CD4-positive, alpha-beta memory T cell (primary cell): ENCODE measurements at regions not wholly inside any gene's neighbourhood (a gene's known extent, or its start where the extent isn't known, plus 50 kb on each side); places are given as distances from the start of the nearest gene placed in this dataset.

Source experiments
- CTCF ChIA-PET: fragments of 350-600 bp; sonication (Branson Sonifier 250); formaldehyde crosslinking; loops from one replicate; lab custom pipeline; 2021; ENCODE audit warnings: inconsistent platforms; ENCODE audit not compliant: partially characterized antibody; lab: Charles Lee
- POLR2A ChIA-PET: fragments of 350-600 bp; sonication (Branson Sonifier 250); formaldehyde crosslinking; loops from one replicate; lab custom pipeline; 2021; ENCODE audit not compliant: partially characterized antibody; lab: Charles Lee
- DNase-seq, 5 donors: peaks; one replicate each; pipeline versions ENCODE4 v3.0.0 to v3.0.0-alpha.2; 2020 to 2022; ENCODE audit warnings: mixed read lengths in 1 of 5
- H3K27ac ChIP-seq: one replicate; pipeline ENCODE4 v1.7.0; 2013; ENCODE audit warnings: low read depth, low read length
- H3K27me3 ChIP-seq: 2 replicates; pipeline ENCODE4 v1.7.0; 2013; ENCODE audit warnings: mild to moderate bottlenecking, low read length, moderate library complexity; ENCODE audit not compliant: insufficient read depth
- H3K36me3 ChIP-seq: 2 replicates; pipeline ENCODE4 v1.7.0; 2013; ENCODE audit warnings: mild to moderate bottlenecking, low read length, moderate library complexity; ENCODE audit not compliant: insufficient read depth
- H3K4me1 ChIP-seq: 2 replicates; pipeline ENCODE4 v1.7.0; 2013; ENCODE audit warnings: mild to moderate bottlenecking, low read length, moderate library complexity; ENCODE audit not compliant: insufficient read depth
- H3K4me3 ChIP-seq, 2 donors: one replicate each; pipeline ENCODE4 v1.7.0; 2013; ENCODE audit warnings: low read length in 2 of 2, mild to moderate bottlenecking in 1 of 2
- H3K9me3 ChIP-seq, 2 donors: one replicate each; pipeline ENCODE4 v1.7.0; 2013; ENCODE audit warnings: low read length in 2 of 2, control low read depth in 1 of 2; ENCODE audit not compliant: control insufficient read depth in 1 of 2
- H3K27ac Mint-ChIP-seq, 7 donors: one replicate each; pipeline ENCODE4 v1.8.0; 2020 to 2021; ENCODE audit warnings: mixed read lengths in 7 of 7, mild to moderate bottlenecking in 6 of 7, inconsistent platforms in 3 of 7, moderate library complexity in 3 of 7
- H3K27me3 Mint-ChIP-seq, 2 donors: one replicate each; pipeline ENCODE4 v1.8.0; 2020 to 2021; ENCODE audit warnings: mixed read lengths in 2 of 2
- H3K36me3 Mint-ChIP-seq, 2 donors: one replicate each; pipeline ENCODE4 v1.8.0; 2020 to 2021; ENCODE audit warnings: mixed read lengths in 2 of 2, inconsistent platforms in 1 of 2, mild to moderate bottlenecking in 1 of 2
- H3K4me1 Mint-ChIP-seq, 4 donors: one replicate each; pipeline ENCODE4 v1.8.0; 2020 to 2021; ENCODE audit warnings: mixed read lengths in 4 of 4, mild to moderate bottlenecking in 1 of 4
- H3K4me3 Mint-ChIP-seq, 8 donors: one replicate each; pipeline ENCODE4 v1.8.0; 2020 to 2021; ENCODE audit warnings: mixed read lengths in 8 of 8, mild to moderate bottlenecking in 7 of 8, moderate library complexity in 6 of 8, inconsistent platforms in 3 of 8
- H3K9me3 Mint-ChIP-seq, 8 donors: one replicate each; pipeline ENCODE4 v1.8.0; 2020 to 2021; ENCODE audit warnings: mixed read lengths in 8 of 8, mild to moderate bottlenecking in 5 of 8, inconsistent platforms in 3 of 8, moderate library complexity in 1 of 8
- intact Hi-C: fragments of 100-400 bp; cut with micrococcal nuclease; formaldehyde crosslinking; loops from one replicate; pipeline ENCODE4 v1.15.1; 2023

DNA sequence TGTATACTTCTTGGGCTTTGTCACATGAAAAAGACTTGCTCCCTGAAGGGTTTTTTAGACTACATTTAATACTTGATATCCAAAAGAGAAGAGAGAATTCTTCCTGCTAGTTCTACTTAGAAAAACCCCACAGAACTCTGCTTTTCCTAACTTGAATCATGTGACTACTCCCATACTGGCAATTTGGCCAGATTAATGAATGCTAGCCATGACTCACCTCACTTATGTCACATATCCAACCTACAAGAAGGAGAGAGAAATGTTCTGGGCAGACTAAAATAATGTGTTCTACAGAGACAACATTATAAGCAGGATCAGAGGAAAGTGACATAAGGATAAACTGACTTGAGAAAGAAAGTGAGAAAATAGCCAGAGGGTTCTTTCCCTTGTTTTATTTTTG is 249.3 kb upstream of the GULP1 start:
- POLR2A ChIA-PET, result no interaction called here
- no peaks in the 10 kb centered on the region for H3K9me3 ChIP-seq
- H3K36me3 ChIP-seq, result no peaks in the 10 kb centered on the region
- intact Hi-C loops, result no loop called here
- Mint-ChIP-seq H3K4me1 (no peaks in the 10 kb centered on the region), H3K27ac (no peak overlapping the region), H3K9me3 (peaks cover 0 to 8% (median 3%) of the 10 kb centered on the region in 8 donors), H3K36me3 (no peaks in the 10 kb centered on the region), H3K4me3 (no peak overlapping the region), H3K27me3 (peaks cover 0 to 2% of the 10 kb centered on the region in 2 donors)
- no peaks in the 10 kb centered on the region for H3K4me1 ChIP-seq
- CTCF ChIA-PET, result no interaction called here
- H3K27me3 ChIP-seq, result no peaks in the 10 kb centered on the region
- no peak overlapping the region for H3K4me3 ChIP-seq
- no peak overlapping the region for H3K27ac ChIP-seq
- no peak for DNase-seq

- Mint-ChIP-seq H3K36me3 (no peaks in the 10 kb centered on the region), H3K4me1 (no peaks in the 10 kb centered on the region), H3K27ac (no peak overlapping the region), H3K27me3 (peaks cover 0 to 2% of the 10 kb centered on the region in 2 donors), H3K9me3 (peaks cover 0 to 8% (median 3%) of the 10 kb centered on the region in 8 donors), H3K4me3 (no peak overlapping the region)
- Histone ChIP-seq H3K27me3 (no peaks in the 10 kb centered on the region), H3K4me3 (no peak overlapping the region), H3K4me1 (no peaks in the 10 kb centered on the region), H3K9me3 (no peaks in the 10 kb centered on the region), H3K36me3 (no peaks in the 10 kb centered on the region), H3K27ac (no peak overlapping the region)
- POLR2A ChIA-PET, result no interaction called here
- DNase-seq, result no peak
- CTCF ChIA-PET, result no interaction called here
- intact Hi-C loops, result no loop called here
Observed at GRCh38 chr2:188045016-188045415, 246.7 kb upstream of the GULP1 start.

- Mint-ChIP-seq H3K4me3 (no peak overlapping the region), H3K9me3 (peaks cover 0 to 8% (median 3%) of the 10 kb centered on the region in 8 donors), H3K27ac (no peak overlapping the region), H3K27me3 (no peaks in the 10 kb centered on the region), H3K36me3 (no peaks in the 10 kb centered on the region), H3K4me1 (no peaks in the 10 kb centered on the region)
- intact Hi-C loops, result no loop called here
- H3K4me1 ChIP-seq, result no peaks in the 10 kb centered on the region
- no peak for DNase-seq
- no peak overlapping the region for H3K27ac ChIP-seq
- no peaks in the 10 kb centered on the region for H3K27me3 ChIP-seq
- H3K4me3 ChIP-seq, result no peak overlapping the region
- H3K36me3 ChIP-seq, result no peaks in the 10 kb centered on the region
- ChIA-PET POLR2A (no interaction called here), CTCF (no interaction called here)
- no peaks in the 10 kb centered on the region for H3K9me3 ChIP-seq
Observed at GRCh38 chr2:188046437-188046836, 245.2 kb upstream of the GULP1 start.

DNA sequence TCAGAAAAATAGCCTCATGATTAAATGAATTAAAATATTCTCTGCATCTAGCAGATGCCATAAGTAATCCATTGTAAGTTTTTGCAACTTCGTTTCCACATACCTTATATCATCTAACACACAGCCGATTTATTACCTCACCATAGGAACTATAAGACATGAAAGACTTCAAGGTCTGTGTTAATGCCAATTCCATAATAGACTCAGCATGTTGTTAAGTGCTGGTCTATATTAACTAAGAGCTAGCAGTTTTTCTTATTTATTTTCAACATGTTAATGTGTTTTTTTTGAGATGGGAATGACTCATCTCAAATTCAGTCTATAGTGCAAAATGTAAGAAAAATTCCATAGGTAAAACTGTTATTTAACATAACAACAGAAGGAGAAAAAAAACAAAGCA is 243.9 kb upstream of the GULP1 start:
- Mint-ChIP-seq H3K9me3 (peaks cover 0 to 8% (median 3%) of the 10 kb centered on the region in 8 donors), H3K36me3 (no peaks in the 10 kb centered on the region), H3K27me3 (no peaks in the 10 kb centered on the region), H3K4me3 (no peak overlapping the region), H3K4me1 (no peaks in the 10 kb centered on the region), H3K27ac (no peak overlapping the region)
- H3K27ac ChIP-seq, result no peak overlapping the region
- ChIA-PET CTCF (no interaction called here), POLR2A (no interaction called here)
- DNase-seq, result no peak
- H3K4me1 ChIP-seq, result no peaks in the 10 kb centered on the region
- no peaks in the 10 kb centered on the region for H3K9me3 ChIP-seq
- intact Hi-C loops, result no loop called here
- no peaks in the 10 kb centered on the region for H3K36me3 ChIP-seq
- no peak overlapping the region for H3K4me3 ChIP-seq
- no peaks in the 10 kb centered on the region for H3K27me3 ChIP-seq

DNA sequence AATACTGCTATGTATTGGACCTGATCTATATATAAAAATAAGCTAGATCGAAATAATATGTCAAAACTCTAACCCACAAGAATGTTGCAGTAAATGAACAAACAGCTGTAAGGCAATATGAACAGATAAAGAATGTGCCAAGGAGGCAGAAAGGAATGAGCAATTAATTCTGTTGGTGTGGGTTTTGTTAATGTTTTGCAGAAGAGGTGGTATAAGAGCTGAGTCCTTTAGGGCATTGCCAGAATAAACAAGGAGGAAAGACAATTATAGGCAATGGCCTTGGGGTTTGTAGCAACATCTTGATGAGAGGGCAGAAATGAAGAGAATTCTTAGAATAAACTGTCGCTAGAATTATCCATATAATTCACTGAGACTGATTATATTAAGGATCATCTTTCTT is 240.9 kb upstream of the GULP1 start:
- no peaks in the 10 kb centered on the region for H3K4me1 Mint-ChIP-seq
- Histone ChIP-seq H3K36me3 (no peaks in the 10 kb centered on the region), H3K27me3 (no peaks in the 10 kb centered on the region), H3K27ac (no peak overlapping the region), H3K4me3 (no peak overlapping the region), H3K9me3 (no peaks in the 10 kb centered on the region), H3K4me1 (no peaks in the 10 kb centered on the region)
- no peak for DNase-seq
- H3K36me3 Mint-ChIP-seq, result no peaks in the 10 kb centered on the region
- POLR2A ChIA-PET, result no interaction called here
- no peak overlapping the region for H3K27ac Mint-ChIP-seq
- H3K27me3 Mint-ChIP-seq, result no peaks in the 10 kb centered on the region
- no peak overlapping the region for H3K4me3 Mint-ChIP-seq
- CTCF ChIA-PET, result no interaction called here
- intact Hi-C loops, result no loop called here
- no peaks in the 10 kb centered on the region for H3K9me3 Mint-ChIP-seq

GRCh38 chr2:188051706-188052105 is 240.0 kb upstream of the GULP1 start:
- ChIA-PET POLR2A (no interaction called here), CTCF (no interaction called here)
- Mint-ChIP-seq H3K4me1 (no peaks in the 10 kb centered on the region), H3K27me3 (no peaks in the 10 kb centered on the region), H3K27ac (no peak overlapping the region), H3K36me3 (no peaks in the 10 kb centered on the region), H3K9me3 (no peaks in the 10 kb centered on the region), H3K4me3 (no peak overlapping the region)
- DNase-seq, result no peak
- intact Hi-C loops, result no loop called here
- Histone ChIP-seq H3K36me3 (no peaks in the 10 kb centered on the region), H3K4me3 (no peak overlapping the region), H3K4me1 (no peaks in the 10 kb centered on the region), H3K27ac (no peak overlapping the region), H3K27me3 (no peaks in the 10 kb centered on the region), H3K9me3 (no peaks in the 10 kb centered on the region)

DNA sequence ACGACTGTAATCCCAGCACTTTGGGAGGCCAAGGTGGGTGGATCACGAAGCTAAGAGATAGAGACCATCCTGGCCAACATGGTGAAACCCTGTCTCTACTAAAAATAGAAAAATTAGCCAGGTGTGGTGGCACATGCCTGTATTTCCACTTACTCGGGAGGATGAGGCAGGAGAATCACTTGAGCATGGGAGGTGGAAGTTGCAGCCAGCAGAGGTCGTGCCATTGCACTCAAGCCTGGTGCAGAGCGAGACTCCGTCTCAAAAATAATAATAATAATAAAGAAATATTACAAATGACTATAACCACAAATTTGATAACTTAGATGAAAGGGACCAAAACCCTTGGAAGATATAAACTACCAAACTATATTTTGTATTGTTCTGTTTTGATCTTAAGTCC is 226.3 kb upstream of the GULP1 start:
- DNase-seq, result no peak
- CTCF ChIA-PET, result interaction anchor here (0.6 kb wide), 2 partner anchors 56 to 67 kb away, joined by 3 to 6 read pairs; no protein-coding TSS in a partner anchor
- Mint-ChIP-seq H3K4me3 (no peak overlapping the region), H3K36me3 (no peaks in the 10 kb centered on the region), H3K4me1 (no peaks in the 10 kb centered on the region), H3K27ac (no peak overlapping the region), H3K9me3 (peaks cover 0 to 4% (median 0%) of the 10 kb centered on the region in 8 donors), H3K27me3 (no peaks in the 10 kb centered on the region)
- Histone ChIP-seq H3K4me3 (no peak overlapping the region), H3K9me3 (no peaks in the 10 kb centered on the region), H3K27ac (no peak overlapping the region), H3K4me1 (no peaks in the 10 kb centered on the region), H3K36me3 (no peaks in the 10 kb centered on the region), H3K27me3 (no peaks in the 10 kb centered on the region)
- intact Hi-C loops, result no loop called here
- POLR2A ChIA-PET, result no interaction called here

- Histone ChIP-seq H3K27ac (no peak overlapping the region), H3K4me1 (no peaks in the 10 kb centered on the region), H3K27me3 (no peaks in the 10 kb centered on the region), H3K9me3 (no peaks in the 10 kb centered on the region), H3K4me3 (no peak overlapping the region), H3K36me3 (no peaks in the 10 kb centered on the region)
- POLR2A ChIA-PET, result no interaction called here
- H3K27me3 Mint-ChIP-seq, result no peaks in the 10 kb centered on the region
- intact Hi-C loops, result no loop called here
- H3K9me3 Mint-ChIP-seq, result peaks cover 0 to 13% (median 3%) of the 10 kb centered on the region in 8 donors
- CTCF ChIA-PET, result no interaction called here
- H3K4me1 Mint-ChIP-seq, result no peaks in the 10 kb centered on the region
- no peak for DNase-seq
- H3K27ac Mint-ChIP-seq, result no peak overlapping the region
- no peak overlapping the region for H3K4me3 Mint-ChIP-seq
- H3K36me3 Mint-ChIP-seq, result no peaks in the 10 kb centered on the region
Observed at GRCh38 chr2:188068093-188068492, 223.6 kb upstream of the GULP1 start.
